SK-N-SH treated with all-trans-retinoic acid at 6 μM for 48 hours (cell line): ENCODE measurements at regions not wholly inside any gene's neighbourhood (a gene's known extent, or its start where the extent isn't known, plus 50 kb on each side); places are given as distances from the start of the nearest gene placed in this dataset.

Experiments used
- BACH2 ChIP-seq: fragments of 250-450 bp; sonication (Bioruptor Pico); IDR thresholded peaks from 2 replicates; pipeline ENCODE4 v1.9.0; 2021; ENCODE audit warnings: mild to moderate bottlenecking, borderline replicate concordance
- CSDC2 ChIP-seq: fragments of 250-450 bp; sonication (Bioruptor Pico); IDR thresholded peaks from 2 replicates; pipeline ENCODE4 v1.5.0; 2020; ENCODE audit warnings: mild to moderate bottlenecking, moderate library complexity
- ESRRG ChIP-seq: fragments of 250-450 bp; sonication (Bioruptor Pico); IDR thresholded peaks from 2 replicates; pipeline ENCODE4 v1.6.1; 2021; ENCODE audit warnings: mild to moderate bottlenecking
- GLIS3 ChIP-seq: fragments of 250-450 bp; sonication (Bioruptor Pico); IDR thresholded peaks from 2 replicates; pipeline ENCODE4 v1.5.0; 2020; ENCODE audit warnings: mild to moderate bottlenecking, moderate library complexity
- OSR1 ChIP-seq: fragments of 250-450 bp; sonication (Bioruptor Pico); IDR thresholded peaks from 2 replicates; pipeline ENCODE4 v1.8.0; 2022; ENCODE audit warnings: moderate library complexity, mild to moderate bottlenecking, inconsistent platforms
- RARB ChIP-seq: fragments of 250-450 bp; sonication (Bioruptor Pico); IDR thresholded peaks from 2 replicates; pipeline ENCODE4 v1.8.0; 2021; ENCODE audit warnings: mild to moderate bottlenecking, moderate library complexity
- SNAI2 ChIP-seq: fragments of 250-450 bp; sonication (Bioruptor Pico); IDR thresholded peaks from 2 replicates; pipeline ENCODE4 v1.5.0; 2020; ENCODE audit warnings: mild to moderate bottlenecking, moderate library complexity
- TOX ChIP-seq: fragments of 250-450 bp; sonication (Bioruptor Pico); IDR thresholded peaks from 2 replicates; pipeline ENCODE4 v1.8.0; 2021; ENCODE audit warnings: mild to moderate bottlenecking, moderate library complexity, borderline replicate concordance
- ZFP3 ChIP-seq: fragments of 250-450 bp; sonication (Bioruptor Pico); IDR thresholded peaks from 2 replicates; pipeline ENCODE4 v1.5.0; 2020; ENCODE audit warnings: mild to moderate bottlenecking, moderate library complexity
- ZFP30 ChIP-seq: fragments of 450-650 bp; formaldehyde crosslinking; IDR thresholded peaks from 2 replicates; pipeline ENCODE4 v1.5.0; 2022; ENCODE audit warnings: mild to moderate bottlenecking, moderate library complexity
- TF ChIP-seq, protein P1 (sequence below): fragments of 250-450 bp; sonication (Bioruptor Pico); IDR thresholded peaks from 2 replicates; pipeline ENCODE4 v1.5.1; 2020; ENCODE audit warnings: low read depth, mild to moderate bottlenecking, moderate library complexity
- TF ChIP-seq, protein P2 (sequence below): fragments of 250-450 bp; sonication (Bioruptor Pico); IDR thresholded peaks from 2 replicates; pipeline ENCODE4 v1.8.0; 2020; ENCODE audit warnings: mild to moderate bottlenecking, moderate library complexity, borderline replicate concordance
- TF ChIP-seq, protein P3 (sequence below): fragments of 250-450 bp; sonication (Bioruptor Pico); IDR thresholded peaks from 2 replicates; pipeline ENCODE4 v1.5.0; 2020; ENCODE audit warnings: mild to moderate bottlenecking, moderate library complexity
- TF ChIP-seq, protein P4 (sequence below): fragments of 250-450 bp; sonication (Bioruptor Pico); IDR thresholded peaks from 2 replicates; pipeline ENCODE4 v1.8.0; 2021; ENCODE audit warnings: low read depth, mild to moderate bottlenecking, moderate library complexity, borderline replicate concordance

- TF ChIP-seq SNAI2 (CRISPR knock-in tag) (no peak), RARB (CRISPR knock-in tag) (no peak), ESRRG (CRISPR knock-in tag) (no peak), ZFP30 (CRISPR knock-in tag) (no peak), BACH2 (no peak), TOX (no peak), ZFP3 (CRISPR knock-in tag) (no peak), OSR1 (CRISPR knock-in tag) (no peak), GLIS3 (CRISPR knock-in tag) (no peak), CSDC2 (CRISPR knock-in tag) (no peak)
- TF ChIP-seq, protein P1, sequence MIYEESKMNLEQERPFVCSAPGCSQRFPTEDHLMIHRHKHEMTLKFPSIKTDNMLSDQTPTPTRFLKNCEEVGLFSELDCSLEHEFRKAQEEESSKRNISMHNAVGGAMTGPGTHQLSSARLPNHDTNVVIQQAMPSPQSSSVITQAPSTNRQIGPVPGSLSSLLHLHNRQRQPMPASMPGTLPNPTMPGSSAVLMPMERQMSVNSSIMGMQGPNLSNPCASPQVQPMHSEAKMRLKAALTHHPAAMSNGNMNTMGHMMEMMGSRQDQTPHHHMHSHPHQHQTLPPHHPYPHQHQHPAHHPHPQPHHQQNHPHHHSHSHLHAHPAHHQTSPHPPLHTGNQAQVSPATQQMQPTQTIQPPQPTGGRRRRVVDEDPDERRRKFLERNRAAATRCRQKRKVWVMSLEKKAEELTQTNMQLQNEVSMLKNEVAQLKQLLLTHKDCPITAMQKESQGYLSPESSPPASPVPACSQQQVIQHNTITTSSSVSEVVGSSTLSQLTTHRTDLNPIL: no peak
- TF ChIP-seq, protein P2, sequence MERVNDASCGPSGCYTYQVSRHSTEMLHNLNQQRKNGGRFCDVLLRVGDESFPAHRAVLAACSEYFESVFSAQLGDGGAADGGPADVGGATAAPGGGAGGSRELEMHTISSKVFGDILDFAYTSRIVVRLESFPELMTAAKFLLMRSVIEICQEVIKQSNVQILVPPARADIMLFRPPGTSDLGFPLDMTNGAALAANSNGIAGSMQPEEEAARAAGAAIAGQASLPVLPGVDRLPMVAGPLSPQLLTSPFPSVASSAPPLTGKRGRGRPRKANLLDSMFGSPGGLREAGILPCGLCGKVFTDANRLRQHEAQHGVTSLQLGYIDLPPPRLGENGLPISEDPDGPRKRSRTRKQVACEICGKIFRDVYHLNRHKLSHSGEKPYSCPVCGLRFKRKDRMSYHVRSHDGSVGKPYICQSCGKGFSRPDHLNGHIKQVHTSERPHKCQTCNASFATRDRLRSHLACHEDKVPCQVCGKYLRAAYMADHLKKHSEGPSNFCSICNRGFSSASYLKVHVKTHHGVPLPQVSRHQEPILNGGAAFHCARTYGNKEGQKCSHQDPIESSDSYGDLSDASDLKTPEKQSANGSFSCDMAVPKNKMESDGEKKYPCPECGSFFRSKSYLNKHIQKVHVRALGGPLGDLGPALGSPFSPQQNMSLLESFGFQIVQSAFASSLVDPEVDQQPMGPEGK (CRISPR knock-in tag): no peak
- TF ChIP-seq, protein P3, sequence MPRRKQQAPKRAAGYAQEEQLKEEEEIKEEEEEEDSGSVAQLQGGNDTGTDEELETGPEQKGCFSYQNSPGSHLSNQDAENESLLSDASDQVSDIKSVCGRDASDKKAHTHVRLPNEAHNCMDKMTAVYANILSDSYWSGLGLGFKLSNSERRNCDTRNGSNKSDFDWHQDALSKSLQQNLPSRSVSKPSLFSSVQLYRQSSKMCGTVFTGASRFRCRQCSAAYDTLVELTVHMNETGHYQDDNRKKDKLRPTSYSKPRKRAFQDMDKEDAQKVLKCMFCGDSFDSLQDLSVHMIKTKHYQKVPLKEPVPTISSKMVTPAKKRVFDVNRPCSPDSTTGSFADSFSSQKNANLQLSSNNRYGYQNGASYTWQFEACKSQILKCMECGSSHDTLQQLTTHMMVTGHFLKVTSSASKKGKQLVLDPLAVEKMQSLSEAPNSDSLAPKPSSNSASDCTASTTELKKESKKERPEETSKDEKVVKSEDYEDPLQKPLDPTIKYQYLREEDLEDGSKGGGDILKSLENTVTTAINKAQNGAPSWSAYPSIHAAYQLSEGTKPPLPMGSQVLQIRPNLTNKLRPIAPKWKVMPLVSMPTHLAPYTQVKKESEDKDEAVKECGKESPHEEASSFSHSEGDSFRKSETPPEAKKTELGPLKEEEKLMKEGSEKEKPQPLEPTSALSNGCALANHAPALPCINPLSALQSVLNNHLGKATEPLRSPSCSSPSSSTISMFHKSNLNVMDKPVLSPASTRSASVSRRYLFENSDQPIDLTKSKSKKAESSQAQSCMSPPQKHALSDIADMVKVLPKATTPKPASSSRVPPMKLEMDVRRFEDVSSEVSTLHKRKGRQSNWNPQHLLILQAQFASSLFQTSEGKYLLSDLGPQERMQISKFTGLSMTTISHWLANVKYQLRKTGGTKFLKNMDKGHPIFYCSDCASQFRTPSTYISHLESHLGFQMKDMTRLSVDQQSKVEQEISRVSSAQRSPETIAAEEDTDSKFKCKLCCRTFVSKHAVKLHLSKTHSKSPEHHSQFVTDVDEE (CRISPR knock-in tag): no peak
- TF ChIP-seq, protein P4, sequence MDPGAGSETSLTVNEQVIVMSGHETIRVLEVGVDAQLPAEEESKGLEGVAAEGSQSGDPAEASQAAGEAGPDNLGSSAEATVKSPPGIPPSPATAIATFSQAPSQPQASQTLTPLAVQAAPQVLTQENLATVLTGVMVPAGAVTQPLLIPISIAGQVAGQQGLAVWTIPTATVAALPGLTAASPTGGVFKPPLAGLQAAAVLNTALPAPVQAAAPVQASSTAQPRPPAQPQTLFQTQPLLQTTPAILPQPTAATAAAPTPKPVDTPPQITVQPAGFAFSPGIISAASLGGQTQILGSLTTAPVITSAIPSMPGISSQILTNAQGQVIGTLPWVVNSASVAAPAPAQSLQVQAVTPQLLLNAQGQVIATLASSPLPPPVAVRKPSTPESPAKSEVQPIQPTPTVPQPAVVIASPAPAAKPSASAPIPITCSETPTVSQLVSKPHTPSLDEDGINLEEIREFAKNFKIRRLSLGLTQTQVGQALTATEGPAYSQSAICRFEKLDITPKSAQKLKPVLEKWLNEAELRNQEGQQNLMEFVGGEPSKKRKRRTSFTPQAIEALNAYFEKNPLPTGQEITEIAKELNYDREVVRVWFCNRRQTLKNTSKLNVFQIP: no peak
These were observed 935.8 kb upstream of the SLC39A10 start for GRCh38 chr2:194721227-194721626.
